ENCODE measurements at regions not wholly inside any gene's neighbourhood (a gene's known extent, or its start where the extent isn't known, plus 50 kb on each side); places are given as distances from the start of the nearest gene placed in this dataset.

DNA sequence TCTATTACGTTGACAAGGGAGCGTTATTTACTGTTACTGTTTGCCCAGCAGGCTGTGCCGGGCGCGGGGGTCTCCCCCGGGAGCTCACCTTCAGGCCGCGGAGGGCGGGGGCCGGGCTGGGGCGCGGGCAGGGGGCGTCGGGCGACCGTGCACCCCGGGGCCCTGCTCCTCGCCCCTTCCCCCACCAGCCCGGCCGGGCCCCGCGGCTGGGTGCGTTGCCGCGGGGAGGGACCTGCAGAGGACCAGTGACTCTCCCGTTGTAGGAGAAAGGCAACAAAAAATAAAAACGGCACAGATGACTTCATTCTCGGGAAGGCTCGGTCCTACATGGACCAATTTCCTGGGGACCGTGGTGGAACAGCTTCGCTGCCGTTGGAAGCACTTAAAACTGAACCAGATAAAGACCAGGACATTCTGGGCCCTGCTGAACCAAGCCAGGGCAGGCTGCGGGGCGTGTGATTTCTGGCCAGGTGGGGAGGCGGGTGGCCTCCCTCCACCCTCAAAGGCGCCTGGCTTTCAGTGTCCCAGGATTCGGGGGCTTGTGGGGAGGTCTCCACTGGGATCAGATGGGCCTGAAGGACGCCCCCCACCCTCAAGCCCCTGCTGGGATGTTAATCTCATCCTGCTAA is 57.4 kb downstream of the IGLL1 start:
- peak; percentile 38 for DNase-seq

GRCh38 chr22:23521441-23522113 is 58.5 kb downstream of the IGLL1 start:
- peak; percentile 92 for DNase-seq

DNA sequence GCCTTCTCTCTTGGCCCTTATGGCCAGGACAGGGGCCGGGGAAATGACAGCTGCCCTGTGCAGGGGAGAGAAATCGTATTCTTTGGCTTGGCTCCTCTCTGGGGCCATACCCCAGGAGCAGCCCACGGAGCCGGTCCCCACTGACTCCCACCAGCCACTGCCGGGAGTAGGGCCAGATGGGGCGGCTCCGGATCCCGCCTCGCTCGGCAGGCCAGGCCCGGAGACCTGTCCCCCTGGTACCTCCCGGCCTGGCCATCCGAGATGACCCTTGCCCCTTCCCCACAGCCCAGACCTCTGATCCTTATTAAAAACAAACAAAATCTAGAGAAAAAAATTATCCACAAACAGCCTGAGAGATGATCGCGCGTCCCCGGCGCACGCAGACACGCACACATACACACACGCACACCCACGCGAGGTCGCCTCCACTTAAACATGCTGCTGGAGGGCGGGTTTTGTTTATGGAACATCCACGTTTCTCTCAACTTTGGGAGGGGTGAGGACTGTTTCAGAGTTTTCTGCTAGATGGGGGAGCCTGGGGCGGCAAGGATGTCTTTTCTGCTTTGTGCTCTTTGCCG is 59.1 kb downstream of the IGLL1 start:
- no peak for DNase-seq

- no peak for DNase-seq
These were observed 60.5 kb downstream of the IGLL1 start for GRCh38 chr22:23519442-23520157.

- DNase-seq = no peak
These were observed 61.5 kb downstream of the IGLL1 start for GRCh38 chr22:23518376-23519187.

GRCh38 chr22:23517804-23518375 is 62.2 kb downstream of the IGLL1 start:
- DNase-seq = no peak

DNA sequence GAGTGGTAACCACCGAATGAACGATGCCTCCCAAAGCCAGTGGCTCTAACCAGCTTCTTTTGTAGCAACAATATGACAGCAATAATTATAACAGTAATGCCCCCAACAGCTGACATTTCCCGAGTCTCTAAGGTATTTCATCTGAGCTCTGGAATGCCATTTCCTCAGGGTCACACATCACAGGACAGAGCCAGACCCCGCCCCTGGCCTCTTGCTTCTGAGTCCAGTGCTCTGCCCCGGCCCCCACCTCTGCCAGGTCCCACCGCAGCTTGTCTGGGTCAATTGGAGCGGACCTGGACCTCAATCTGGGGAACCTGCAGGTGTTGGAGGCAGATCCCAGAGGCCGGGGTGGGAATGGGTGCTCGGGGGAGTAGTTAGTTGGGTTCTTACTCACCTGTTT is 63.8 kb downstream of the IGLL1 start:
- no peak for DNase-seq

DNA sequence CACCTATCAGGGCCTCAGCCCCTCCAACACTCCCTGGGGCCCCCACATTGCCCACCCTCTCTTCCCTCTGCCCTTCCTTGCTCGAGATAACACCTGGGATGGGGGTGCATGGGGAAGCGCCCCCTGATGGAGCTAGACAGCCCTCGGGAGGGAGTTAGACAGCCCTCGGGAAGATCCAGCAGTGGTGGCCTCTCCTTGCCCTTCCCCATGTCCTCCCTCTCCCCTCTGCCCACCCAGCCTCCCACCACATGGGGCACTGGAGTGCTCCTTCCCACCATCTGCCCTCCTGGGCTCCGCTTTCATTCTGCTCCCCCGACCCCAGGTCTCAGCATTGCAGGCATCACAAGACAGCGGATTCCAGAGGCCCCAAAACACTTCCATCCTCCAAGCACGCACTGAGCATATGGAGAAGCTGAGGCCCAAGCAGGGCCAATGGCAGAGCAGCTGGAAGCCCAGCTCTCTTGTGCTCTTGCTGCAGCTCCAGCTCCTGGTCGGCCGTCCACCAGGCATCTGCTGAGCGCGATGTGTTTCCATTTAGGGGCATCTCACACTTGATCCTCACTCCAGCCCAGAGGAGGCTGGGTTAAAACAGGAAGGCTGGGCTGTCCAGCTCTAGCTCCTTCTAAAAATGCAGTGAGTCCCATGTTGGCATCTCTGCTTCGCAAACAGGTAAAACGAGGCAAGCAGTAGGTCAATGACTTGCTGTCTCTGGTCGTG is 65.6 kb downstream of the IGLL1 start:
- no peak for DNase-seq

- no peak for DNase-seq
These were observed 66.4 kb downstream of the IGLL1 start for GRCh38 chr22:23513705-23514104.

DNA sequence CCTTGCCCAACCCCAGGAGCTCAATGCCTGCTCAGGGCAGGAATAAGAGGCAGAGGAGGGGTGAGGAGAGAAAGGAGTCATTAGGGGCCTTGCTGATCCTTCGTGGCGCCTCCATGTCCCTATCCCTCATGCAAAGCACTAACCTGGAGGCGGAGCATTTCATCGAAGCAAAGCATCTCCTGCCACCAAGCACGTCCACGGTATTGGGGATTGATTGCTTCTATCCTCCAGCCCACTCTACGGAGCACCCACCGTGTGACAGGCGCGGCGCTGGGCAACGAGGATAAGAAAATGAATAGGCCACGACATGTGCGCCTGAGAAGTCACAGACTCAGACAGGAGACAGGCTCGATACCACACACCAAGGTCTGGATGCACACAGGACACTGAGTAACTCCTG is 67.0 kb downstream of the IGLL1 start:
- DNase-seq = no peak

DNA sequence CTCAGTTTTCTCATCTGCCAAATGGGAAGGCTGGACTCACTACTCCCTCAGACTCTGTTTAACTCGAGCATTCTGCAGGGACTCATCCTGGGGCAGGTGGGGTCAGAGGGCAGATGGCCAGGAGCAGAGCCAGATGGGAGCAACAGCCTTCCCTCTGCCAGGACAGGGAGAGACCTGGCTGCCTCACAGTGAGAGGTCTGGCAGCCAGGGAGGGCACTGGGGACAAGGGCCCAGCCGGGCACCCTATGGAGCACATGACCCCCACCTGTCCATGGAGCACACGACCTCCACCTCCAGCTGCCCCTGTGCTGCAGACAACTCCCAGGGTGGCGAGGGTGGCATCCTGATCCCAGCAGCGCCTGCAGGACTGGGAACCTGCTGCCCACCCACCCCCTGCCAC is 67.4 kb downstream of the IGLL1 start:
- no peak for DNase-seq

DNA sequence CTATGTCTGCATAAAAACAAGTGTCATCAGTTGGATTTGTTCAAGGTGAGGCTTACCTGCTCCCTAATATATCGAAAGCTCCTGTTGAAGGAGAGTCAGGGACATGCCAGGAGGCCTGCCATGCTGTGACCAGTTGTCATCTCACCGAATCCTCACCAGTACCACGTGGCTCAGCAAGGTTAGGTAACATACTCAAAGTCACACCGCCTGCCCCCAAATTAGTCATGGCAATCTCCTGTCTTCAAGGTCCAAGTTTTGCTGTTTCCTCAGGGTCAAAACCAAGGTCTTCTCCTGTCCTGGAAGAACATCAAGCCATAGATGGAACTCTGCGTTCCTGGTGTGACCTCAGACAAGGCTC is 67.8 kb downstream of the IGLL1 start:
- DNase-seq = no peak

DNA sequence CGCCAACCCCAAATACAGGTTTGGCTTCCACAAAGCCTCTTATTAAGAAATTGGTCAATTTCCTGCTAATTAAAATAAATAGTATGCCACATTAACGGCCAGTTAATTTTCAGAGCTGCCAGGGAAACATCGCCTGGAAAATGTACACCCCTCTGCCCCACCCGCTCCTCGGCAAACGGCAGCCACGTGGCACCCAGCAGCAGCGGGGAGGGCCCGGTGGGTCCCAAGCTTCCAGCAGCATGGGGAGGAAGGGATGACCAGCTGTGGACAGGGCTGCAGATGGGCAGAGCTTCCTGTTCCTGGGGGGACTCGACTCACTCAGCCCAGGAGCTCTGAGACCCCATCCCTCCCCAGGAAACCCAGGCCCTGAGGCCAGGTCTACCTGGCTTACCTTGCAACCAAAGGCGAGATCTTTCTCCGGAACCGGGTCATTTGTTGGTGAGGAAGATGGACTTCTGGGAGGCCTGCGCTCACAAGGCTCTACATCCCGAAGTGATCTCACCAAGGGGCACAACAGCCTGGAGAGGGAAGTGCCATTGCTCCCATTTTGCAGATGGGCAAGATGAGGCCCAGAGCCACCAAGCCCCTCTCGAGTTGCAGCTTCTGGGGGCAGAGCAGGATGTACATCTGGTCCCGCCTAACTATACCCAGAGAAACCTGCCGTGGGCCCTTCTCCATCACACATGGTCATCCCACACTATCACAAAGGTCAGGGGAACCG is 68.3 kb downstream of the IGLL1 start:
- no peak for DNase-seq

- peak; percentile 43 for DNase-seq
These were observed 70.4 kb downstream of the IGLL1 start for GRCh38 chr22:23509571-23510302.

DNA sequence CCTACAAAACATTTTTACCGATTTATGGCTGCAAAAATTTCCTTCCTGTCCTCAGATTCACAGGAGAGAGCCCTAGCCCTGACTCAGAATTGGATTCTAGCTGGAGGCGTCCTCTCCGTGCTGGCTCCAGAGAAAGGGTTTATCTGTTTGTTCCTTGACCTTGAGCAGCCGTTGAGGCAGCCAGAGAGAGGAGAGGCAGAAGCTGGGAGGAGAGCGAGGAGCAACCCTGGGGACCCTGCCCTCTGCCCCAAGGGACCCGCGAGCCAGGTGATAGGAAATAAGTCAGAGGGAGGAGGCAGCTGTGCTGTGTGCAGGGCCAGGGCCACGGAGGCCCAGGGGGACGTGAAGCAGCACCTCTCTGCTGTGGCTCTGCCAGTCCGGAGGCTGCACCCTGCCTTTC is 75.6 kb downstream of the IGLL1 start:
- no peak for DNase-seq

DNA sequence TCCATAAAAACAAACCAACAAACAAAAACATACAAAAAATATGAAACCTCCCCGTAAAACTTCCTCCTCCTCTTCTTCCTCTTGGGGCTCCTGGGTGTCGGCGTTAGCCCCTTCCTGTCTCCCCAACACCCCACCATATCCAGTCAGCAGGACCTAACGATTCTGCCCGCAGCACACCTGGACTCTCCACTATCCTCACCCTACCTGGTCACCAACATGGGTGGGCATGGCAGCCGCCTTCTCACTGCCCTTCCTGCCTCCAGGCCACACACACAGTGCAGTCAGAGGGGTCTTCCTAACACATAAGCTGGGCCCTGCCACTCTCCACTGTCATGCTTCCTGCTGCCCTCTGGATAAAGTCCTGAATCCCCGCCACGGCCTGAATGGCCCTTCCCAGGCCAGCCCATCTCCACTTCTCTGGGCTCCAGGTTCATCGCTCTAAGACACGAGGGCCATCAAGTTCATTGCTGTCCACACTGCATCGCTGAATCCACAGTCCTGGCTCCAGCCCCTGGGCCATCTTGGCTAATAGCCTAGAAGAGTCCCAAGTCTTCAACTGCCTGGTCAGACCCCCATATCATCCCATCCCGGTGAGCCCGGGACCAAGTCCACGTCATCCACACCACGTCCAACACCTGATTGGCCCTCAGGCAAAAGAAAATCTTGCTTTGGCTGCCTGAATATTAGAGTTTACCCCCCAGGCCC is 76.2 kb downstream of the IGLL1 start:
- no peak for DNase-seq

GRCh38 chr22:23503142-23503541 is 76.9 kb downstream of the IGLL1 start:
- DNase-seq = no peak

GRCh38 chr22:23501708-23502107 is 78.4 kb downstream of the IGLL1 start:
- DNase-seq = no peak

GRCh38 chr22:23501261-23501619 is 78.8 kb downstream of the IGLL1 start:
- no peak for DNase-seq
